ENCODE measurements at regions not wholly inside any gene's neighbourhood (a gene's known extent, or its start where the extent isn't known, plus 50 kb on each side); places are given as distances from the start of the nearest gene placed in this dataset.

- TF ChIP-seq, protein P1, sequence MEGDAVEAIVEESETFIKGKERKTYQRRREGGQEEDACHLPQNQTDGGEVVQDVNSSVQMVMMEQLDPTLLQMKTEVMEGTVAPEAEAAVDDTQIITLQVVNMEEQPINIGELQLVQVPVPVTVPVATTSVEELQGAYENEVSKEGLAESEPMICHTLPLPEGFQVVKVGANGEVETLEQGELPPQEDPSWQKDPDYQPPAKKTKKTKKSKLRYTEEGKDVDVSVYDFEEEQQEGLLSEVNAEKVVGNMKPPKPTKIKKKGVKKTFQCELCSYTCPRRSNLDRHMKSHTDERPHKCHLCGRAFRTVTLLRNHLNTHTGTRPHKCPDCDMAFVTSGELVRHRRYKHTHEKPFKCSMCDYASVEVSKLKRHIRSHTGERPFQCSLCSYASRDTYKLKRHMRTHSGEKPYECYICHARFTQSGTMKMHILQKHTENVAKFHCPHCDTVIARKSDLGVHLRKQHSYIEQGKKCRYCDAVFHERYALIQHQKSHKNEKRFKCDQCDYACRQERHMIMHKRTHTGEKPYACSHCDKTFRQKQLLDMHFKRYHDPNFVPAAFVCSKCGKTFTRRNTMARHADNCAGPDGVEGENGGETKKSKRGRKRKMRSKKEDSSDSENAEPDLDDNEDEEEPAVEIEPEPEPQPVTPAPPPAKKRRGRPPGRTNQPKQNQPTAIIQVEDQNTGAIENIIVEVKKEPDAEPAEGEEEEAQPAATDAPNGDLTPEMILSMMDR (IDR thresholded peaks at IDR 0.05; ENCODE audit: insufficient read depth, low read length) = no peak
- no peak for TF ChIP-seq POLR2AphosphoS5 (IDR thresholded peaks at IDR 0.05; ENCODE audit: low read depth)
- no peak for TF ChIP-seq REST (IDR thresholded peaks at IDR 0.05; ENCODE audit: insufficient replicate concordance, low read depth)
Measured at GRCh38 chr11:131074573-131074972, 158.3 kb upstream of the SNX19 start.

Data from HL-60 (cell line).